Activated gamma-delta T cell treated with anti-CD3 and anti-CD28 coated beads, Interleukin-2, amount 50 U/mL, for 16 hours (primary cell): ENCODE measurements at regions not wholly inside any gene's neighbourhood (a gene's known extent, or its start where the extent isn't known, plus 50 kb on each side); places are given as distances from the start of the nearest gene placed in this dataset.

Source experiments
- DNase-seq: peaks from one replicate; pipeline ENCODE4 v3.0.0-alpha.2; 2020; ENCODE audit warnings: low read depth

- DNase-seq: no peak
Measured at GRCh38 chr5:158020555-158021418, 161.8 kb upstream of the CLINT1 start.

- DNase-seq: no peak
Measured at GRCh38 chr5:158017469-158017868, 158.5 kb upstream of the CLINT1 start.

GRCh38 chr5:158014372-158014771, 155.4 kb upstream of the CLINT1 start:
- no peak for DNase-seq

GRCh38 chr5:158013939-158014338, 155.0 kb upstream of the CLINT1 start:
- no peak for DNase-seq

- no peak for DNase-seq
Measured at GRCh38 chr5:158013303-158013702, 154.4 kb upstream of the CLINT1 start.

GRCh38 chr5:158011422-158011821, 152.5 kb upstream of the CLINT1 start:
- DNase-seq: no peak

GRCh38 chr5:158010831-158011230, 151.9 kb upstream of the CLINT1 start:
- DNase-seq: no peak

GRCh38 chr5:158007336-158007735, 148.4 kb upstream of the CLINT1 start:
- DNase-seq: no peak

GRCh38 chr5:157999696-158000095, 140.8 kb upstream of the CLINT1 start:
- DNase-seq: no peak

GRCh38 chr5:157997991-157998504, 139.1 kb upstream of the CLINT1 start:
- DNase-seq: no peak

- no peak for DNase-seq
Measured at GRCh38 chr5:157994906-157995519, 136.1 kb upstream of the CLINT1 start.

- peak; percentile 12 for DNase-seq
Measured at GRCh38 chr5:157993986-157994691, 135.2 kb upstream of the CLINT1 start.

GRCh38 chr5:157993201-157993600, 134.3 kb upstream of the CLINT1 start:
- no peak for DNase-seq

GRCh38 chr5:157990583-157991181, 131.7 kb upstream of the CLINT1 start:
- DNase-seq: no peak

GRCh38 chr5:157989296-157989695, 130.4 kb upstream of the CLINT1 start:
- no peak for DNase-seq

- DNase-seq: no peak
Measured at GRCh38 chr5:157987259-157987658, 128.3 kb upstream of the CLINT1 start.

- no peak for DNase-seq
Measured at GRCh38 chr5:157986431-157986990, 127.6 kb upstream of the CLINT1 start.

GRCh38 chr5:157984611-157985010, 125.7 kb upstream of the CLINT1 start:
- no peak for DNase-seq

- no peak for DNase-seq
Measured at GRCh38 chr5:157983906-157984551, 125.1 kb upstream of the CLINT1 start.

GRCh38 chr5:157978061-157978460, 119.1 kb upstream of the CLINT1 start:
- DNase-seq: no peak

- DNase-seq: no peak
Measured at GRCh38 chr5:157976429-157976828, 117.5 kb upstream of the CLINT1 start.
